ENCODE measurements at regions not wholly inside any gene's neighbourhood (a gene's known extent, or its start where the extent isn't known, plus 50 kb on each side); places are given as distances from the start of the nearest gene placed in this dataset.

DNA sequence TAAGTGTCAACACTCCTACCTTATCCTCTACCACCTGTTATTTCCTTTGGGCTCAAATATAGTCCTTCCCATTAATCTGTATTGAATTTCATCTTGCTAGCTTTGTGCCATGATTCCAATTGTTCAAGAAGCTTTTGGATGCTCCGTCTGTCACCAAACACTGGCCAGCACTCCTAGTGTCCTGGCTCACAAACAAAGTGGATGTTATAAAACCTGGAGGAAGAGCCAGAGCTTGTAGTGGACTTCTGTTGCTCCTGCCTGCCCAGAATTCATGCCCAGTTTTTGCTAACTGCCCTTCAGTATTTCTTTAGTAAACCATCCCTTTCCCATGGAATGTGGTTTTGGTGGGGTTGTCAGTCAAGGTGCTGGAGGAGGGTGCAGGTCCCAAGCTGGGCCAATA is 77.2 kb upstream of the HS3ST2 start:
- H3K4me3 ChIP-seq (replicated peaks in 1 of 2; ENCODE audit: low read depth in 2 of 2, low read length in 2 of 2): no peak overlapping the region
- DNase-seq (ENCODE audit: low read depth in 2 of 2): no peak
- TF ChIP-seq, protein P1, sequence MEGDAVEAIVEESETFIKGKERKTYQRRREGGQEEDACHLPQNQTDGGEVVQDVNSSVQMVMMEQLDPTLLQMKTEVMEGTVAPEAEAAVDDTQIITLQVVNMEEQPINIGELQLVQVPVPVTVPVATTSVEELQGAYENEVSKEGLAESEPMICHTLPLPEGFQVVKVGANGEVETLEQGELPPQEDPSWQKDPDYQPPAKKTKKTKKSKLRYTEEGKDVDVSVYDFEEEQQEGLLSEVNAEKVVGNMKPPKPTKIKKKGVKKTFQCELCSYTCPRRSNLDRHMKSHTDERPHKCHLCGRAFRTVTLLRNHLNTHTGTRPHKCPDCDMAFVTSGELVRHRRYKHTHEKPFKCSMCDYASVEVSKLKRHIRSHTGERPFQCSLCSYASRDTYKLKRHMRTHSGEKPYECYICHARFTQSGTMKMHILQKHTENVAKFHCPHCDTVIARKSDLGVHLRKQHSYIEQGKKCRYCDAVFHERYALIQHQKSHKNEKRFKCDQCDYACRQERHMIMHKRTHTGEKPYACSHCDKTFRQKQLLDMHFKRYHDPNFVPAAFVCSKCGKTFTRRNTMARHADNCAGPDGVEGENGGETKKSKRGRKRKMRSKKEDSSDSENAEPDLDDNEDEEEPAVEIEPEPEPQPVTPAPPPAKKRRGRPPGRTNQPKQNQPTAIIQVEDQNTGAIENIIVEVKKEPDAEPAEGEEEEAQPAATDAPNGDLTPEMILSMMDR (IDR thresholded peaks at IDR 0.05; ENCODE audit: low read depth, low read length): no peak

DNA sequence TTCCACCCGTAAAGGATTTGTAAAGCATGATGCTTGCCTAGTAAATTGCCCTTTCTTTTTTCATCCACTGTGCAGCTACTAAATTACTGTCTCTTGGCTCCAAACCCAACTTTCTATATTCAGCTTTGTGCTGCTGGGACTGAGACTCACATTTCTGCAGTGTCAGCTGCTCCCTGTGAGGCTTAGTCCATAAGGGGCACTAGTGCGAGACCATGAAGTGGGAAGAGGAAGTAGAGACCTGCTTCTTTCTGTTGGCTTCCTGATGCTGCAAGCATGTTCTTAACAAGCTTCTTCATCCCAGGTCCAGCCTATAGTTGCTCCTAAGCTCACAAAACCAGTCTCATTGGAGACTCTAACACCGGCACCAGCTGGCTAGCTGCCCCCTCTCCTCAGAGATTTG is 74.9 kb upstream of the HS3ST2 start:
- no peak for DNase-seq (ENCODE audit: low read depth in 2 of 2)
- TF ChIP-seq, protein P1 (IDR thresholded peaks at IDR 0.05; ENCODE audit: low read depth, low read length): no peak

DNA sequence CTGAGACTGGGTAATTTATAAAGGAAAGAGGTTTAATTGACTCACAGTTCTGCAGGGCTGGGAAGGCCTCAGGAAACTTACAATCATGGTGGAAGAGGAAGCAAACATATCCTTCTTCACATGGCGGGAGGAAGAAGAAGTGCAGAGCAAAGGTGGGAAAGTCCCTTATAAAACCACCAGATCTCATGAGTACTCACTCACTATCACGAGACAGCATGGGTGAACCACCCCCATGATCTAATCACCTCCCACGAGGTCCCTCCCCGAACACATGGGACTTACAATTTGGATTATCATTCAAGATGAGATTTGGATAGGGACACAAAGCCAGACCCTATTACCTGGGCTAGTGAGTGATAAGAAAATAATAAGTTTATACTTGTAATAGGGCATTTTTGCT is 70.6 kb upstream of the HS3ST2 start:
- no peak for DNase-seq (ENCODE audit: low read depth in 2 of 2)
- H3K4me3 ChIP-seq (replicated peaks in 1 of 2; ENCODE audit: low read depth in 2 of 2, low read length in 2 of 2): no peak overlapping the region
- TF ChIP-seq, protein P1 (IDR thresholded peaks at IDR 0.05; ENCODE audit: low read depth, low read length): no peak

More for the DNA sequence above, 74.9 kb upstream of the HS3ST2 start:
- no peak overlapping the region for H3K4me3 ChIP-seq (replicated peaks in 1 of 2; ENCODE audit: low read depth in 2 of 2, low read length in 2 of 2)

GRCh38 chr16:22751104-22751667 is 62.8 kb upstream of the HS3ST2 start:
- DNase-seq (ENCODE audit: low read depth in 2 of 2): no peak
- TF ChIP-seq, protein P1 (IDR thresholded peaks at IDR 0.05; ENCODE audit: low read depth, low read length): no peak
- H3K4me3 ChIP-seq (replicated peaks in 1 of 2; ENCODE audit: low read depth in 2 of 2, low read length in 2 of 2): no peak overlapping the region

GRCh38 chr16:22751685-22752084 is 62.3 kb upstream of the HS3ST2 start:
- TF ChIP-seq, protein P1 (IDR thresholded peaks at IDR 0.05; ENCODE audit: low read depth, low read length): no peak
- H3K4me3 ChIP-seq (replicated peaks in 1 of 2; ENCODE audit: low read depth in 2 of 2, low read length in 2 of 2): no peak overlapping the region
- DNase-seq (ENCODE audit: low read depth in 2 of 2): no peak

DNA sequence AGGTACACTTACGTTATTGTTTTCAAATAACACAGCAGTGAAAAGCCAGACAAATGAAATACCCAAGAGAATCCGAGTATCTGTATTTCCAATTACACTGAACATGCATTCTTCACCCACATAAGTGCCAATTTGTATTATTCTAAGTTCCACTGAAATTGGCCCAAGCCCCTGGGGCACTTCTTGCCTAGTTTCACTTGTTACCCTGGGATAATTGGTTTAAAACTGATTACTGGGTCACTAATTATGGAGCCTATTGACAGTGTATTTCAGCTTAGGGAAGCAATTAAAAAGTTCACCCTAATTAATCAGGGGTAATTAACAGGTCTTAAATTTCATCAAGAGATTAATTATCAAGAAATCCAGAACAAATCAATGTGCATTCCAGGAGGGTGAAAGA is 60.5 kb upstream of the HS3ST2 start:
- TF ChIP-seq, protein P1 (IDR thresholded peaks at IDR 0.05; ENCODE audit: low read depth, low read length): no peak
- no peak overlapping the region for H3K4me3 ChIP-seq (replicated peaks in 1 of 2; ENCODE audit: low read depth in 2 of 2, low read length in 2 of 2)
- no peak for DNase-seq (ENCODE audit: low read depth in 2 of 2)

GRCh38 chr16:22754577-22754976 is 59.4 kb upstream of the HS3ST2 start:
- no peak overlapping the region for H3K4me3 ChIP-seq (replicated peaks in 1 of 2; ENCODE audit: low read depth in 2 of 2, low read length in 2 of 2)
- TF ChIP-seq, protein P1 (IDR thresholded peaks at IDR 0.05; ENCODE audit: low read depth, low read length): no peak
- no peak for DNase-seq (ENCODE audit: low read depth in 2 of 2)
